ENCODE measurements at regions not wholly inside any gene's neighbourhood (a gene's known extent, or its start where the extent isn't known, plus 50 kb on each side); places are given as distances from the start of the nearest gene placed in this dataset.
A peak's percentile ranks its signal among the peaks of the same experiment; 100 is the strongest.

GRCh38 chr11:70603756-70604211 is 205.5 kb downstream of the CTTN start:
- Histone ChIP-seq H3K9ac (ENCODE audit: low read length) (peak overlapping the region; percentile 53), H2AFZ (ENCODE audit: low read length) (no peak overlapping the region), H3K4me2 (ENCODE audit: low read depth, low read length, poor library complexity, severe bottlenecking) (peak overlapping the region; percentile 53), H3K9me2 (replicated peaks; ENCODE audit: insufficient read depth, low read length) (no peaks in the 10 kb centered on the region), H3K4me1 (ENCODE audit: low read length) (peaks cover 20% of the 10 kb centered on the region), H3K27ac (ENCODE audit: low read length) (no peak overlapping the region), H3K36me3 (ENCODE audit: insufficient read depth, low read length) (no peaks in the 10 kb centered on the region), H3K4me3 (ENCODE audit: low read length) (peak overlapping the region; percentile 44; the same call in 1 of the 2 replicates), H3K9me3 (ENCODE audit: low read length) (no peaks in the 10 kb centered on the region), H4K20me1 (ENCODE audit: insufficient read depth, low read depth, low read length) (no peaks in the 10 kb centered on the region), H3K27me3 (ENCODE audit: low read length) (no peaks in the 10 kb centered on the region), H3K79me2 (ENCODE audit: low read length) (no peaks in the 10 kb centered on the region)
- peak; percentile 79 for DNase-seq

- Histone ChIP-seq H3K27me3 (ENCODE audit: low read length) (no peaks in the 10 kb centered on the region), H3K9ac (ENCODE audit: low read length) (peak overlapping the region; percentile 53), H4K20me1 (ENCODE audit: insufficient read depth, low read depth, low read length) (no peaks in the 10 kb centered on the region), H3K9me2 (replicated peaks; ENCODE audit: insufficient read depth, low read length) (no peaks in the 10 kb centered on the region), H3K36me3 (ENCODE audit: insufficient read depth, low read length) (no peaks in the 10 kb centered on the region), H3K9me3 (ENCODE audit: low read length) (no peaks in the 10 kb centered on the region), H3K4me3 (ENCODE audit: low read length) (peak overlapping the region; percentile 44; the same call in 1 of the 2 replicates), H3K27ac (ENCODE audit: low read length) (no peak overlapping the region), H3K4me1 (ENCODE audit: low read length) (peaks cover 20% of the 10 kb centered on the region), H2AFZ (ENCODE audit: low read length) (no peak overlapping the region), H3K4me2 (ENCODE audit: low read depth, low read length, poor library complexity, severe bottlenecking) (peak overlapping the region; percentile 53), H3K79me2 (ENCODE audit: low read length) (no peaks in the 10 kb centered on the region)
- DNase-seq: no peak
Observed at GRCh38 chr11:70604221-70604620, 205.9 kb downstream of the CTTN start.

DNA sequence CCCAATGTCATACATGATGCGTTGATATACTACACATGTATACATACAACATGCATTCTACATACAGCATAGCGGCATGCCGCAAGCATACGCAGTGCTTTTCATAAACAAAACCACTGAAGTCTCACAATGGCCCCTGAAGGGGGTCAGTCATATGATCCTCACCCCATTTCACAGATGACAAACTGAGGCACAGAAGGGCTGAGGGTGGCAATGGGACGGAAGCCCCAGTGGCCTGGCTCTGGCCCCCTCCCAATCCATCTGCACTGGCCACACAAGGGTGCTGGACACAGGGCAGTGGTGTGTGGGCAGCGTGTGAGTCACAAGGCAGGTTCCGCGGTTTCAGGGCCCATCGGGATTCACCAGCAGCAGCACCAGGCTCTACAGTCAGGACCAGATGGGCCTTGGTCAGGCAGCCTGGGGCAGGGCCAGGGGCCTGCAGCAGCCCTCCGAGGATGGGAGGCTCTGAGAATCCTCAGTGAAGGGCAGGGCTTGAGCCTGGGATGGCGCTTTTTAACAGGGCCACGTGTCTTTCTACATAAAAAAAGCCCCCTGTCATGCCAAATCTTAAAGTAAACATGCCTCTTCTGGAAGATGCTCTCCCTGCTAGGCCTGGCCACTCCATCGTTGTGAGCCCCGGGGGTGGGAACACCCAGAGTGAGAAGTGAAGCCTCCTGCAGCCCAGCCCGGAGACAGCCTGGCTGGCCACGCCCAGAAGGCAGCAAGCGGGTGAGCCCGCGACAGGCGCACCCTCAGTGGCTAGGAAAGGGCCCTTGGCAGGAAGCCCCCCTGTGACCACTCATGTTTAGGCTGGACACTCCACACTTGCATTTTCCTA is 206.5 kb downstream of the CTTN start:
- H3K4me1 ChIP-seq (ENCODE audit: low read length): peaks cover 20% of the 10 kb centered on the region
- H3K9ac ChIP-seq (ENCODE audit: low read length): peak overlapping the region; percentile 53; the same call in 1 of the 2 replicates
- no peak overlapping the region for H2AFZ ChIP-seq (ENCODE audit: low read length)
- peak overlapping the region; percentile 53 for H3K4me2 ChIP-seq (ENCODE audit: low read depth, low read length, poor library complexity, severe bottlenecking)
- H3K9me2 ChIP-seq (replicated peaks; ENCODE audit: insufficient read depth, low read length): no peaks in the 10 kb centered on the region
- no peaks in the 10 kb centered on the region for H3K36me3 ChIP-seq (ENCODE audit: insufficient read depth, low read length)
- no peaks in the 10 kb centered on the region for H3K79me2 ChIP-seq (ENCODE audit: low read length)
- no peak for DNase-seq
- H3K9me3 ChIP-seq (ENCODE audit: low read length): no peaks in the 10 kb centered on the region
- H4K20me1 ChIP-seq (ENCODE audit: insufficient read depth, low read depth, low read length): no peaks in the 10 kb centered on the region
- H3K27me3 ChIP-seq (ENCODE audit: low read length): no peaks in the 10 kb centered on the region
- no peak overlapping the region for H3K27ac ChIP-seq (ENCODE audit: low read length)
- H3K4me3 ChIP-seq (ENCODE audit: low read length): peak overlapping the region; percentile 44; the same call in 1 of the 2 replicates

DNA sequence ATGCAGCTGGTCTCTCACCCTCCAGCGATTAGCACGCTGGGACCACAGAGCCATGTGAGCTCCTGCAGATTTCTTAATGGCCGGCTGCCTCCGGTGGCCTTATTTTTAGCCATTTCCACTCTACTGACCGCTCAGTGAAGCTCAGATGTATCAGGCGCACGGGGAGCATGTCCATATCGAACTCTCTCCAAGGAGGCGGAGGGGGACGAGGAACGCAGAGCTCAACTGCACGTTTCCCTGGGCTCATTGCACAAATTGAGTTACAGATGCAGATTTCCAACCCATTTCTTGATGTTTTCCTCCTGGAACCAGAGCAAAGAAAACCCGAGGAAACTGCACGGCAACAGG is 207.1 kb downstream of the CTTN start:
- Histone ChIP-seq H3K4me1 (ENCODE audit: low read length) (peaks cover 20% of the 10 kb centered on the region), H2AFZ (ENCODE audit: low read length) (no peak overlapping the region), H3K4me2 (ENCODE audit: low read depth, low read length, poor library complexity, severe bottlenecking) (no peak overlapping the region), H3K9me2 (replicated peaks; ENCODE audit: insufficient read depth, low read length) (no peaks in the 10 kb centered on the region), H4K20me1 (ENCODE audit: insufficient read depth, low read depth, low read length) (no peaks in the 10 kb centered on the region), H3K79me2 (ENCODE audit: low read length) (no peaks in the 10 kb centered on the region), H3K27me3 (ENCODE audit: low read length) (no peaks in the 10 kb centered on the region), H3K4me3 (ENCODE audit: low read length) (no peak overlapping the region), H3K36me3 (ENCODE audit: insufficient read depth, low read length) (no peaks in the 10 kb centered on the region), H3K9me3 (ENCODE audit: low read length) (no peaks in the 10 kb centered on the region), H3K27ac (ENCODE audit: low read length) (no peak overlapping the region), H3K9ac (ENCODE audit: low read length) (no peak overlapping the region)
- DNase-seq: no peak

DNA sequence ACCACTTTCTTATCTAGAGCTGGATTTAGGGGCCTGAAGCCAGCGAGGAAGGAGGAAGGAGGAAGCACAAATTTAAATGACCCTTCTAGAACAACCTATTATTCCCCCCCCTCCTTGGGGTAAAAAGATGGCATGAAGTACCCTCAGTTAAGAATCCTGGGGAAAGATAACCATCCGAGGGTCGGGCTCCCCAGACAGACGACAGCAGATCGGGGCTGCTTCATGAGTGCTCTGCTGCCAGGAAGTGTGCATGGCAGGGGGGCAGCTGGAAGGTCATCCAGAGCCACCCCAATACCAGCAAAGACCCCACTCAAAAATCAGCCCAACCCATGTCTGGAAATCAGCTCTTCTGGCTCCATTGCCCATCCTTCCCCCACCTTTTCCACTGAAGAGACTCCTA is 207.5 kb downstream of the CTTN start:
- Histone ChIP-seq H3K27ac (ENCODE audit: low read length) (no peak overlapping the region), H3K36me3 (ENCODE audit: insufficient read depth, low read length) (no peaks in the 10 kb centered on the region), H3K4me2 (ENCODE audit: low read depth, low read length, poor library complexity, severe bottlenecking) (no peak overlapping the region), H3K9ac (ENCODE audit: low read length) (no peak overlapping the region), H2AFZ (ENCODE audit: low read length) (no peak overlapping the region), H3K9me3 (ENCODE audit: low read length) (no peaks in the 10 kb centered on the region), H3K9me2 (replicated peaks; ENCODE audit: insufficient read depth, low read length) (no peaks in the 10 kb centered on the region), H3K27me3 (ENCODE audit: low read length) (no peaks in the 10 kb centered on the region), H3K4me3 (ENCODE audit: low read length) (no peak overlapping the region), H4K20me1 (ENCODE audit: insufficient read depth, low read depth, low read length) (no peaks in the 10 kb centered on the region), H3K79me2 (ENCODE audit: low read length) (no peaks in the 10 kb centered on the region), H3K4me1 (ENCODE audit: low read length) (peaks cover 20% of the 10 kb centered on the region)
- DNase-seq: no peak

DNA sequence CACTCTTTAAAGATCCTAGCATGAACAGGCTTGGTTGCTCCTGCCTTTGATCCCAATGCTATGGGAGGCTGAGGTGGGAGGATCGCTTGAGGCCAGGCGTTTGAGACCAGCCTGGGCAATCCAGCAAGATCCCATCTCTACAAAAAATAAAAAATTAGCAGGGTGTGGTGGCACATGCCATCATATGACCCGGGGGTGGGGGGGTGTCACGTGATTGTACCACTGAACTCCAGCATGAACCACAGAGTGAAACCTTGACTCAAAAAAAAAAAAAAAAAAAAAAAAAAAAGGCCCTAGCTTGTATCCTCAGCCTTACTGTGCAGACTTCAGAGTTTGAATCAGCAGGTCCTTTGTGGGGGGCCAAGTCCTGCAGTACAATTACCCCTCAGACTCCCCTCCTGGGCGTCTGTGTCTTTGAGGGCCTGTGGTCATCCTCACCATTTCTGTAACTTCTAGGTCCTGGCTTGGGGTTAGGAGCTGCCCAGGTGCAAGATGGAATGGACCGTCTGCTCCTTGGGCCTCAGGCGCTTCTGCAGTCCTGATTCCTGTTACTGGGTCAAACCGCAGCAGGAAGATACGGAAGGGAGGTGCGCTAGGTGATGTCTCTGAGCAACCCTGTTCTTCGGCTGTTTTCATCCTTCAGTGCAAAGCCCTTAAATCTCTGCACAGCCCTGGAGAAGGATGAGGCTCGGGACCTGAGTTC is 208.1 kb downstream of the CTTN start:
- no peak overlapping the region for H3K4me2 ChIP-seq (ENCODE audit: low read depth, low read length, poor library complexity, severe bottlenecking)
- no peak overlapping the region for H3K9ac ChIP-seq (ENCODE audit: low read length)
- no peaks in the 10 kb centered on the region for H3K27me3 ChIP-seq (ENCODE audit: low read length)
- no peaks in the 10 kb centered on the region for H3K9me2 ChIP-seq (replicated peaks; ENCODE audit: insufficient read depth, low read length)
- no peaks in the 10 kb centered on the region for H3K79me2 ChIP-seq (ENCODE audit: low read length)
- no peak overlapping the region for H3K4me3 ChIP-seq (ENCODE audit: low read length)
- no peaks in the 10 kb centered on the region for H3K9me3 ChIP-seq (ENCODE audit: low read length)
- no peaks in the 10 kb centered on the region for H4K20me1 ChIP-seq (ENCODE audit: insufficient read depth, low read depth, low read length)
- H3K4me1 ChIP-seq (ENCODE audit: low read length): peaks cover 20% of the 10 kb centered on the region
- DNase-seq: no peak
- no peak overlapping the region for H3K27ac ChIP-seq (ENCODE audit: low read length)
- H2AFZ ChIP-seq (ENCODE audit: low read length): no peak overlapping the region
- H3K36me3 ChIP-seq (ENCODE audit: insufficient read depth, low read length): no peaks in the 10 kb centered on the region

GRCh38 chr11:70606951-70607330 is 208.6 kb downstream of the CTTN start:
- H2AFZ ChIP-seq (ENCODE audit: low read length): no peak overlapping the region
- H3K79me2 ChIP-seq (ENCODE audit: low read length): no peaks in the 10 kb centered on the region
- H3K9ac ChIP-seq (ENCODE audit: low read length): no peak overlapping the region
- peaks cover 20% of the 10 kb centered on the region for H3K4me1 ChIP-seq (ENCODE audit: low read length)
- no peak overlapping the region for H3K4me2 ChIP-seq (ENCODE audit: low read depth, low read length, poor library complexity, severe bottlenecking)
- no peaks in the 10 kb centered on the region for H3K9me2 ChIP-seq (replicated peaks; ENCODE audit: insufficient read depth, low read length)
- no peak overlapping the region for H3K27ac ChIP-seq (ENCODE audit: low read length)
- no peaks in the 10 kb centered on the region for H3K9me3 ChIP-seq (ENCODE audit: low read length)
- H3K36me3 ChIP-seq (ENCODE audit: insufficient read depth, low read length): no peaks in the 10 kb centered on the region
- no peak overlapping the region for H3K4me3 ChIP-seq (ENCODE audit: low read length)
- no peak for DNase-seq
- no peaks in the 10 kb centered on the region for H3K27me3 ChIP-seq (ENCODE audit: low read length)
- H4K20me1 ChIP-seq (ENCODE audit: insufficient read depth, low read depth, low read length): no peaks in the 10 kb centered on the region

DNA sequence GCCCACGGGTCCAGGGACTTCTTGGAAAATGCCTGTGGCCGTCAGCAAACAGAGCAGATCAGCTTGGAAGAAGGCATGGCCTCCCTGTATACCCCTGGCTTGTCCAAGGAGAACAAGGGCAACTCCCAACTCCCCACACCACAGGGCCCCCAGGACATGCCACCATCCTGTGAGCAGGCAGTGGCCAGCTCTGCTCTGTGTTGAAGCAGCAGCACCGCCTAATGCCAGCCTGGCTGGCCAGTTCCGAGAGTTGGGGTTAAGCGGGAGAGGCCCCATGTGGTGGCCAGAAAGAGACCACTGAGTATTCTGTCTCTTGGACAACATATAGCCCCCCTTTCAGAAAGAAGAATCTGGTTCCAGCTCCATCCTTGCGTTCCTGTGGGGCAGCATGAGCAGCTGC is 209.2 kb downstream of the CTTN start:
- H4K20me1 ChIP-seq (ENCODE audit: insufficient read depth, low read depth, low read length): no peaks in the 10 kb centered on the region
- no peaks in the 10 kb centered on the region for H3K36me3 ChIP-seq (ENCODE audit: insufficient read depth, low read length)
- H3K4me1 ChIP-seq (ENCODE audit: low read length): peaks cover 20% of the 10 kb centered on the region
- no peak overlapping the region for H3K9ac ChIP-seq (ENCODE audit: low read length)
- no peak overlapping the region for H3K27ac ChIP-seq (ENCODE audit: low read length)
- H3K9me2 ChIP-seq (replicated peaks; ENCODE audit: insufficient read depth, low read length): no peaks in the 10 kb centered on the region
- H3K4me2 ChIP-seq (ENCODE audit: low read depth, low read length, poor library complexity, severe bottlenecking): no peak overlapping the region
- no peaks in the 10 kb centered on the region for H3K9me3 ChIP-seq (ENCODE audit: low read length)
- no peak overlapping the region for H2AFZ ChIP-seq (ENCODE audit: low read length)
- DNase-seq: no peak
- no peaks in the 10 kb centered on the region for H3K79me2 ChIP-seq (ENCODE audit: low read length)
- H3K27me3 ChIP-seq (ENCODE audit: low read length): no peaks in the 10 kb centered on the region
- no peak overlapping the region for H3K4me3 ChIP-seq (ENCODE audit: low read length)

Measured in Karpas-422 (cell line).